ENCODE measurements at regions not wholly inside any gene's neighbourhood (a gene's known extent, or its start where the extent isn't known, plus 50 kb on each side); places are given as distances from the start of the nearest gene placed in this dataset.

- Histone ChIP-seq H3K4me1 (ENCODE audit: low read depth, poor library complexity, severe bottlenecking) (no peaks in the 10 kb centered on the region), H3K27ac (no peak overlapping the region), H3K4me2 (no peak overlapping the region), H3K4me3 (IDR thresholded peaks at IDR 0.05; ENCODE audit: insufficient read depth, low read depth, low read length) (no peak overlapping the region), H4K20me1 (ENCODE audit: insufficient read depth) (no peaks in the 10 kb centered on the region), H3K79me2 (ENCODE audit: insufficient read depth, low read depth) (no peaks in the 10 kb centered on the region), H2AFZ (ENCODE audit: low read depth) (no peak overlapping the region), H3K36me3 (ENCODE audit: insufficient read depth) (no peaks in the 10 kb centered on the region), H3K27me3 (ENCODE audit: insufficient read depth, low read depth) (no peaks in the 10 kb centered on the region), H3K9ac (no peak overlapping the region)
- TF ChIP-seq, protein P1, sequence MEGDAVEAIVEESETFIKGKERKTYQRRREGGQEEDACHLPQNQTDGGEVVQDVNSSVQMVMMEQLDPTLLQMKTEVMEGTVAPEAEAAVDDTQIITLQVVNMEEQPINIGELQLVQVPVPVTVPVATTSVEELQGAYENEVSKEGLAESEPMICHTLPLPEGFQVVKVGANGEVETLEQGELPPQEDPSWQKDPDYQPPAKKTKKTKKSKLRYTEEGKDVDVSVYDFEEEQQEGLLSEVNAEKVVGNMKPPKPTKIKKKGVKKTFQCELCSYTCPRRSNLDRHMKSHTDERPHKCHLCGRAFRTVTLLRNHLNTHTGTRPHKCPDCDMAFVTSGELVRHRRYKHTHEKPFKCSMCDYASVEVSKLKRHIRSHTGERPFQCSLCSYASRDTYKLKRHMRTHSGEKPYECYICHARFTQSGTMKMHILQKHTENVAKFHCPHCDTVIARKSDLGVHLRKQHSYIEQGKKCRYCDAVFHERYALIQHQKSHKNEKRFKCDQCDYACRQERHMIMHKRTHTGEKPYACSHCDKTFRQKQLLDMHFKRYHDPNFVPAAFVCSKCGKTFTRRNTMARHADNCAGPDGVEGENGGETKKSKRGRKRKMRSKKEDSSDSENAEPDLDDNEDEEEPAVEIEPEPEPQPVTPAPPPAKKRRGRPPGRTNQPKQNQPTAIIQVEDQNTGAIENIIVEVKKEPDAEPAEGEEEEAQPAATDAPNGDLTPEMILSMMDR (conservative IDR thresholded peaks at IDR 0.05; ENCODE audit: low read depth, low read length), result no peak
Measured at GRCh38 chr1:229031061-229031460, 239.8 kb upstream of the RAB4A start.

GRCh38 chr1:229031481-229032341 lies 239.2 kb upstream of the RAB4A start:
- H3K4me2 ChIP-seq, result no peak overlapping the region
- no peaks in the 10 kb centered on the region for H3K4me1 ChIP-seq (ENCODE audit: low read depth, poor library complexity, severe bottlenecking)
- H3K79me2 ChIP-seq (ENCODE audit: insufficient read depth, low read depth), result no peaks in the 10 kb centered on the region
- H3K9ac ChIP-seq, result no peak overlapping the region
- no peaks in the 10 kb centered on the region for H3K36me3 ChIP-seq (ENCODE audit: insufficient read depth)
- H4K20me1 ChIP-seq (ENCODE audit: insufficient read depth), result no peaks in the 10 kb centered on the region
- TF ChIP-seq, protein P1 (conservative IDR thresholded peaks at IDR 0.05; ENCODE audit: low read depth, low read length), result no peak
- no peak overlapping the region for H3K4me3 ChIP-seq (IDR thresholded peaks at IDR 0.05; ENCODE audit: insufficient read depth, low read depth, low read length)
- no peak overlapping the region for H3K27ac ChIP-seq
- H3K27me3 ChIP-seq (ENCODE audit: insufficient read depth, low read depth), result no peaks in the 10 kb centered on the region
- no peak overlapping the region for H2AFZ ChIP-seq (ENCODE audit: low read depth)

DNA sequence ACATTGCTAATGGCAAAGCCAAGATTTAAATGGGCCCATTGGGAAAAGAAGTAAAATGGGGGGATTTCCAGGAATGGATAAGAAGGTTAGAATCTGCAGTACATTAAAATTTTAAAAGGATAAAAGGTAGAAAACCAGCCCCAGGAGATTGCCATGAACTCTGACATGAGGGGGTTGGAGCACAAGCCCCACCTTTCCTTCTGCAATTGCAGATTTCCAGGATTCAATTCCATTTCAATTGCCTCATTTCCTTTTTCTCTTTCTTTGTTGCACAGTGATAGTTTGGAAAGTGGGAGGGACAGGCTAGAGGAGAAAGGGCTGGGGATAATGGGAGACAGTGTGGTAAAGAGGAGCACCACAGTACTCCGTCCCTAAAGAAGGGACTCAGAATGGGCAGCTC lies 238.5 kb upstream of the RAB4A start:
- Histone ChIP-seq H3K27ac (no peak overlapping the region), H3K36me3 (ENCODE audit: insufficient read depth) (no peaks in the 10 kb centered on the region), H3K27me3 (ENCODE audit: insufficient read depth, low read depth) (no peaks in the 10 kb centered on the region), H4K20me1 (ENCODE audit: insufficient read depth) (no peaks in the 10 kb centered on the region), H3K9ac (no peak overlapping the region), H3K4me3 (IDR thresholded peaks at IDR 0.05; ENCODE audit: insufficient read depth, low read depth, low read length) (no peak overlapping the region), H3K4me2 (no peak overlapping the region), H3K79me2 (ENCODE audit: insufficient read depth, low read depth) (no peaks in the 10 kb centered on the region), H3K4me1 (ENCODE audit: low read depth, poor library complexity, severe bottlenecking) (no peaks in the 10 kb centered on the region), H2AFZ (ENCODE audit: low read depth) (no peak overlapping the region)
- TF ChIP-seq, protein P1 (conservative IDR thresholded peaks at IDR 0.05; ENCODE audit: low read depth, low read length), result no peak

DNA sequence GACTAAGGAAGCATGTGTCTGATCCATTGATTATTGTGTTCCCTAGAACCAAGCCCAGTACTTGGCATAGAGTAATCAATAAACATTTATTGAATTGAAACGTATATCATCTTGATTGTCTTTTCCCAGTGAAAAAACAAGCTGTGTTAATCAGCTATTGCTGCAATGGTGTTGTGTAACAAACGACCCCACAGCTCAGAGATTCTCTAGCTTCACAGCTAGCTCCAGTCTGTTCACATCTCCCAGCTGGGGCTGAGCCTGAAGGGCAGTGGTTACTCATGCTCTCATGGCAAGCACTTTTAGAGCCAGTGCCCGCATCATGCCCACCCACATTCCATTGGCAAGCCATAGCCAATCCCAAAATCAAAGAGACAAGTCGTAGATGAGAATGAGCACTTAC lies 237.4 kb upstream of the RAB4A start:
- no peaks in the 10 kb centered on the region for H3K79me2 ChIP-seq (ENCODE audit: insufficient read depth, low read depth)
- H4K20me1 ChIP-seq (ENCODE audit: insufficient read depth), result no peaks in the 10 kb centered on the region
- H3K27ac ChIP-seq, result no peak overlapping the region
- H3K9ac ChIP-seq, result no peak overlapping the region
- no peak overlapping the region for H2AFZ ChIP-seq (ENCODE audit: low read depth)
- H3K27me3 ChIP-seq (ENCODE audit: insufficient read depth, low read depth), result no peaks in the 10 kb centered on the region
- H3K4me2 ChIP-seq, result no peak overlapping the region
- TF ChIP-seq, protein P1 (conservative IDR thresholded peaks at IDR 0.05; ENCODE audit: low read depth, low read length), result no peak
- no peaks in the 10 kb centered on the region for H3K4me1 ChIP-seq (ENCODE audit: low read depth, poor library complexity, severe bottlenecking)
- H3K4me3 ChIP-seq (IDR thresholded peaks at IDR 0.05; ENCODE audit: insufficient read depth, low read depth, low read length), result no peak overlapping the region
- no peaks in the 10 kb centered on the region for H3K36me3 ChIP-seq (ENCODE audit: insufficient read depth)
